Kidney (tissue), 13 donors: ENCODE measurements at regions not wholly inside any gene's neighbourhood (a gene's known extent, or its start where the extent isn't known, plus 50 kb on each side); places are given as distances from the start of the nearest gene placed in this dataset.

Source experiments
- DNase-seq, 5 donors: peaks; one replicate each; pipeline ENCODE4 v3.0.0-alpha.2; 2013 to 2020
- FAIRE-seq: peaks from 2 replicates; lab custom pipeline; 2012; peaks lifted over from hg19 to GRCh38; lab: Jason Lieb, UNC
- H3K27ac ChIP-seq, 2 donors: one replicate each; pipeline ENCODE4 v1.7.0; 2013; ENCODE audit warnings: low read depth in 2 of 2, low read length in 2 of 2, inconsistent platforms in 1 of 2
- H3K27me3 ChIP-seq: one replicate; pipeline ENCODE4 v1.7.1; 2013; ENCODE audit warnings: low read length, inconsistent platforms; ENCODE audit not compliant: control insufficient read depth, insufficient read depth
- H3K36me3 ChIP-seq, 3 donors: one replicate each; pipeline versions ENCODE4 v1.7.0 to v1.7.1; 2013; ENCODE audit warnings: low read length in 3 of 3, control low read depth in 1 of 3, inconsistent platforms in 1 of 3; ENCODE audit not compliant: insufficient read depth in 3 of 3, control insufficient read depth in 2 of 3
- H3K4me1 ChIP-seq, 3 donors: one replicate each; pipeline versions ENCODE4 v1.7.0 to v1.7.1; 2013; ENCODE audit warnings: low read length in 3 of 3, inconsistent platforms in 1 of 3, low read depth in 1 of 3; ENCODE audit not compliant: control insufficient read depth in 2 of 3, insufficient read depth in 2 of 3
- H3K4me3 ChIP-seq, 3 donors: one replicate each; pipeline versions ENCODE4 v1.7.0 to v1.8.1; 2013; ENCODE audit warnings: low read length in 3 of 3, control low read depth in 1 of 3, inconsistent platforms in 1 of 3
- H3K9ac ChIP-seq, 3 donors: one replicate each; pipeline versions ENCODE4 v1.7.0 to v1.7.1; 2013; ENCODE audit warnings: low read length in 3 of 3, control low read depth in 1 of 3, inconsistent platforms in 1 of 3
- H3K9me3 ChIP-seq, 3 donors: one replicate each; pipeline versions ENCODE4 v1.7.0 to v1.7.1; 2013; ENCODE audit warnings: low read length in 3 of 3, control low read depth in 1 of 3, inconsistent platforms in 1 of 3; ENCODE audit not compliant: control insufficient read depth in 2 of 3, insufficient read depth in 1 of 3
- CTCF ChIP-seq: IDR thresholded peaks from 3 replicates; pipeline ENCODE4 v1.5.1; 2012; ENCODE audit warnings: mild to moderate bottlenecking, moderate library complexity, borderline replicate concordance; ENCODE audit not compliant: insufficient read depth; ENCODE audit errors: extremely low read depth
- intact Hi-C: fragments of 100-400 bp; cut with DNase I; formaldehyde crosslinking; loops from one replicate; pipeline ENCODE4 v1.11.1; 2022
- donor health status: control.
- donor health status: control.
- donor health status: control.
- donor health status: control.
- donor health status: control.
- donor health status: DM: yes; HTN: yes; CAD: no.
- donor health status: Normal renal cell carcinoma (clear cell type).

GRCh38 chr16:52929478-52930400 lies 123.0 kb downstream of the CHD9NB start:
- no peak for FAIRE-seq

GRCh38 chr16:52928955-52929354 lies 123.7 kb downstream of the CHD9NB start:
- Histone ChIP-seq H3K27me3 (no peaks in the 10 kb centered on the region), H3K4me1 (no peaks in the 10 kb centered on the region), H3K9ac (no peak overlapping the region), H3K36me3 (no peaks in the 10 kb centered on the region), H3K27ac (no peak overlapping the region), H3K4me3 (no peak overlapping the region), H3K9me3 (no peaks in the 10 kb centered on the region)
- intact Hi-C loops, result no loop called here
- no peak for TF ChIP-seq CTCF
- DNase-seq, result no peak
- no peak for FAIRE-seq

More at GRCh38 chr16:52929478-52930400, 123.0 kb downstream of the CHD9NB start:
- Histone ChIP-seq H3K36me3 (no peaks in the 10 kb centered on the region), H3K27ac (no peak overlapping the region), H3K9me3 (no peaks in the 10 kb centered on the region), H3K9ac (no peak overlapping the region), H3K4me1 (no peaks in the 10 kb centered on the region), H3K4me3 (no peak overlapping the region), H3K27me3 (no peaks in the 10 kb centered on the region)
- no peak for TF ChIP-seq CTCF
- intact Hi-C loops, result no loop called here
- DNase-seq, result no peak

GRCh38 chr16:52925143-52925542 lies 127.6 kb downstream of the CHD9NB start:
- Histone ChIP-seq H3K27ac (no peak overlapping the region), H3K36me3 (no peaks in the 10 kb centered on the region), H3K4me1 (no peaks in the 10 kb centered on the region), H3K9ac (no peak overlapping the region), H3K9me3 (no peaks in the 10 kb centered on the region), H3K4me3 (no peak overlapping the region), H3K27me3 (no peaks in the 10 kb centered on the region)
- intact Hi-C loops, result no loop called here
- DNase-seq, result no peak
- no peak for FAIRE-seq
- TF ChIP-seq CTCF, result no peak
